ENCODE measurements at regions not wholly inside any gene's neighbourhood (a gene's known extent, or its start where the extent isn't known, plus 50 kb on each side); places are given as distances from the start of the nearest gene placed in this dataset.

GRCh38 chr6:133752129-133752528 is 136.8 kb upstream of the TCF21 start:
- no peak for DNase-seq (ENCODE audit: low read depth, low spot score)
- H3K27me3 ChIP-seq (ENCODE audit: insufficient read depth, insufficient read length) = no peaks in the 10 kb centered on the region
- no peak for TF ChIP-seq SUZ12 (IDR thresholded peaks at IDR 0.05; ENCODE audit: extremely low read depth, insufficient read depth, insufficient read length)
- TF ChIP-seq ZNF274 (IDR thresholded peaks at IDR 0.05; ENCODE audit: low read depth, low read length) = no peak
- TF ChIP-seq YY1 (IDR thresholded peaks at IDR 0.05; ENCODE audit: insufficient read depth, insufficient read length) = no peak

DNA sequence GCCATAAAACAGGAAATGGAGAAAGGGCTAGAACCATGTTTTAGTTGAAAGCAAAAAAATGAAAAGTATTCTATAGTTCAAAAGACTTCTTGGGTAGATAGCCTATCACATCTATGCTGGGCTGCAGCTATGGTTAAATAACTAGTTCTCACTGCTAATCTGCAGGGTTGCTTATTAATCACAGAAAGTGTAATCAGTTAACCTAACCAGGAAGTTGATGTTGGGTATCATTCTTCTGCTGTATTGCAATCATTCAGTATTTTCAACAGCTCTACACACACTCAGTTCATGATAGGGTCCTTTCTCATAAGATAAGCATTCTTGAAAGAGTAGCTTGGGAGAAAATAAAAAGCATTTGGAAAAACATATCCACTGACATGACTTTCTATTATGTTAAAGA is 135.2 kb upstream of the TCF21 start:
- Histone ChIP-seq H3K9me3 (ENCODE audit: insufficient read depth, low read length) (no peaks in the 10 kb centered on the region), H3K4me1 (ENCODE audit: insufficient read depth, insufficient read length) (no peaks in the 10 kb centered on the region), H3K9ac (ENCODE audit: insufficient read length, low read depth) (no peak overlapping the region), H3K27me3 (ENCODE audit: insufficient read depth, insufficient read length) (no peaks in the 10 kb centered on the region), H3K4me3 (ENCODE audit: insufficient read length, low read depth) (no peak overlapping the region), H3K36me3 (ENCODE audit: insufficient read depth, insufficient read length, low read length) (no peaks in the 10 kb centered on the region)
- no peak for DNase-seq (ENCODE audit: low read depth, low spot score)
- TF ChIP-seq YY1 (IDR thresholded peaks at IDR 0.05; ENCODE audit: insufficient read depth, insufficient read length) (no peak), SUZ12 (IDR thresholded peaks at IDR 0.05; ENCODE audit: extremely low read depth, insufficient read depth, insufficient read length) (no peak), ZNF274 (IDR thresholded peaks at IDR 0.05; ENCODE audit: low read depth, low read length) (no peak)

More at GRCh38 chr6:133752129-133752528, 136.8 kb upstream of the TCF21 start:
- Histone ChIP-seq H3K9ac (ENCODE audit: insufficient read length, low read depth) (no peak overlapping the region), H3K4me3 (ENCODE audit: insufficient read length, low read depth) (no peak overlapping the region), H3K4me1 (ENCODE audit: insufficient read depth, insufficient read length) (no peaks in the 10 kb centered on the region), H3K36me3 (ENCODE audit: insufficient read depth, insufficient read length, low read length) (no peaks in the 10 kb centered on the region), H3K9me3 (ENCODE audit: insufficient read depth, low read length) (no peaks in the 10 kb centered on the region)

DNA sequence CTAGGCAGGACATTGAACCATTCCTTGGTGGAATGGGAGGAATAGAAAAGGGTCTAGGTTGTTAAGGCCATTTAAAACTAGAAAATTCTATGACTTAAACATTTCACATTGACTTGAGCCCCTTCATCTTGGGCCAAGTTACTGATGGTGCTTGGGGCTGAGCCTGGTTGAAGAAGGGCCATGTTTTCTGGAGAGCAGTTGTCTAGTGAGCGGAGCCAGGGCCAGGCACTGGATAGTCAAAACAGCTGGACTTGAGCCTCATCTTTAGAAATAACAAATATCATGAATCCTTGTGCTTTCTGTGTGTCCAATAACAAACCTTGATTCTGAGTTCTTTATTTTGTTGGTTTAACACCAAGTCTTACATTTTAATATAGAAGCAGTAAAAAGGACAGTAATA is 134.6 kb upstream of the TCF21 start:
- no peaks in the 10 kb centered on the region for H3K27me3 ChIP-seq (ENCODE audit: insufficient read depth, insufficient read length)
- no peaks in the 10 kb centered on the region for H3K36me3 ChIP-seq (ENCODE audit: insufficient read depth, insufficient read length, low read length)
- DNase-seq (ENCODE audit: low read depth, low spot score) = no peak
- H3K4me1 ChIP-seq (ENCODE audit: insufficient read depth, insufficient read length) = no peaks in the 10 kb centered on the region
- H3K4me3 ChIP-seq (ENCODE audit: insufficient read length, low read depth) = no peak overlapping the region
- TF ChIP-seq YY1 (IDR thresholded peaks at IDR 0.05; ENCODE audit: insufficient read depth, insufficient read length) = no peak
- TF ChIP-seq SUZ12 (IDR thresholded peaks at IDR 0.05; ENCODE audit: extremely low read depth, insufficient read depth, insufficient read length) = no peak
- TF ChIP-seq ZNF274 (IDR thresholded peaks at IDR 0.05; ENCODE audit: low read depth, low read length) = no peak
- no peaks in the 10 kb centered on the region for H3K9me3 ChIP-seq (ENCODE audit: insufficient read depth, low read length)
- H3K9ac ChIP-seq (ENCODE audit: insufficient read length, low read depth) = no peak overlapping the region

DNA sequence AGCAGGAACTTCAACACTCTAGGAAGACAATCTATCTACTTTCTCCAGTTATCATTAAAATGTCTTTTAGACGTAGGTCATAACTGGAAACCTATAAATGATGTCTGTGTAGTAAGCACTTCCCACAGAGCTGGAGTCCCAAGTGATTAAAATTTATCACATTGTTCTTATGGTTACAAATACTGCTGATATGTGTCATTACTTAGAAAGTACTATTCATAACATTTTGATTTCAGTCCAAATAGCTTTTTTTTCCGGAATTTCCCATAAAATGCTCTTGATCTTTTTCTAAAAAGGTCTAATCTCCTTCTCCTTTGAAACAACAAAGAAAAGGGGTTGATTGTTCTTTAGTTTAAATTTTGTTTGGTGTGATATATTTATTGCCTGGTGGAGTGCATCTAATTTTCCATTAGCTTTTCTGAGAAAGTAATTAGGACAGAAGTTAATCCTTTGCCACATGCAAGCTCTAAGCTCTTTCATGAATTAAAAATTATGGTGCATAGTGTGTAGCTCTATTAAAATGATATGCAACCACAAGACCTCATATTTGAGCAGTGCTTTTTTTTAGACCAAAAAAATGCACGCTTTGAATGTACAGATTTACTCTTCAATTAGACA is 132.7 kb upstream of the TCF21 start:
- Histone ChIP-seq H3K9ac (ENCODE audit: insufficient read length, low read depth) (no peak overlapping the region), H3K36me3 (ENCODE audit: insufficient read depth, insufficient read length, low read length) (no peaks in the 10 kb centered on the region)
- no peak for TF ChIP-seq YY1 (IDR thresholded peaks at IDR 0.05; ENCODE audit: insufficient read depth, insufficient read length)
- no peak for TF ChIP-seq SUZ12 (IDR thresholded peaks at IDR 0.05; ENCODE audit: extremely low read depth, insufficient read depth, insufficient read length)
- no peak for TF ChIP-seq ZNF274 (IDR thresholded peaks at IDR 0.05; ENCODE audit: low read depth, low read length)

GRCh38 chr6:133757335-133757734 is 131.6 kb upstream of the TCF21 start:
- H3K9me3 ChIP-seq (ENCODE audit: insufficient read depth, low read length) = no peaks in the 10 kb centered on the region
- H3K9ac ChIP-seq (ENCODE audit: insufficient read length, low read depth) = no peak overlapping the region
- no peaks in the 10 kb centered on the region for H3K36me3 ChIP-seq (ENCODE audit: insufficient read depth, insufficient read length, low read length)
- H3K4me1 ChIP-seq (ENCODE audit: insufficient read depth, insufficient read length) = no peaks in the 10 kb centered on the region
- H3K27me3 ChIP-seq (ENCODE audit: insufficient read depth, insufficient read length) = no peaks in the 10 kb centered on the region
- TF ChIP-seq SUZ12 (IDR thresholded peaks at IDR 0.05; ENCODE audit: extremely low read depth, insufficient read depth, insufficient read length) = no peak
- TF ChIP-seq YY1 (IDR thresholded peaks at IDR 0.05; ENCODE audit: insufficient read depth, insufficient read length) = no peak
- TF ChIP-seq ZNF274 (IDR thresholded peaks at IDR 0.05; ENCODE audit: low read depth, low read length) = no peak
- no peak for DNase-seq (ENCODE audit: low read depth, low spot score)
- no peak overlapping the region for H3K4me3 ChIP-seq (ENCODE audit: insufficient read length, low read depth)

More for the DNA sequence above, 132.7 kb upstream of the TCF21 start:
- no peak for DNase-seq (ENCODE audit: low read depth, low spot score)
- H3K4me1 ChIP-seq (ENCODE audit: insufficient read depth, insufficient read length) = no peaks in the 10 kb centered on the region
- H3K4me3 ChIP-seq (ENCODE audit: insufficient read length, low read depth) = no peak overlapping the region
- no peaks in the 10 kb centered on the region for H3K27me3 ChIP-seq (ENCODE audit: insufficient read depth, insufficient read length)
- no peaks in the 10 kb centered on the region for H3K9me3 ChIP-seq (ENCODE audit: insufficient read depth, low read length)

DNA sequence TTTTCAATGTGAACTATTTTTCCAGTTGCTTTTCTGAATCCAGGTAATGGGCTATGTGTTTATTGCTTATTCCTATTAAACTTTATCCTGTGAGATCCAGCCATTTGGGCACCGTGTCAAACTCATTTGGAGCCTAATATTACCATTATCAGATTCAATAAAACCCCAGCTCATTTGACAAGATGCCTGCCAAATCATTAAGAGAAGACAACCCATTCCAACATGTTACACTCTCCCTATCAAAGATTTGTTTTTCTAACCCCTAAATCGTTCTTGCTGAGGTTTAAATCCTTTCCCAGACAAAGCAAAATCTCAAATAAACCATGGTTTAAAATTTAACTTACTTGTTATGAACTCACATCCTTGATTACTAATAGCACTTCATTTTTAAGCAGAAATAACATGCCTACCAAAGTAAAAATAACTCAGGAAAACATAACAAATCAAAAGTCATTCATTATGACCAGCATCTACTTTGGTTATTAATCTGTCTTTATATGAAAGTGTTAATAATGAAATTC is 130.0 kb upstream of the TCF21 start:
- H3K4me1 ChIP-seq (ENCODE audit: insufficient read depth, insufficient read length) = no peaks in the 10 kb centered on the region
- no peak overlapping the region for H3K9ac ChIP-seq (ENCODE audit: insufficient read length, low read depth)
- DNase-seq (ENCODE audit: low read depth, low spot score) = no peak
- no peaks in the 10 kb centered on the region for H3K27me3 ChIP-seq (ENCODE audit: insufficient read depth, insufficient read length)
- H3K36me3 ChIP-seq (ENCODE audit: insufficient read depth, insufficient read length, low read length) = no peaks in the 10 kb centered on the region
- TF ChIP-seq ZNF274 (IDR thresholded peaks at IDR 0.05; ENCODE audit: low read depth, low read length) (no peak), SUZ12 (IDR thresholded peaks at IDR 0.05; ENCODE audit: extremely low read depth, insufficient read depth, insufficient read length) (no peak), YY1 (IDR thresholded peaks at IDR 0.05; ENCODE audit: insufficient read depth, insufficient read length) (no peak)
- no peak overlapping the region for H3K4me3 ChIP-seq (ENCODE audit: insufficient read length, low read depth)
- H3K9me3 ChIP-seq (ENCODE audit: insufficient read depth, low read length) = no peaks in the 10 kb centered on the region

DNA sequence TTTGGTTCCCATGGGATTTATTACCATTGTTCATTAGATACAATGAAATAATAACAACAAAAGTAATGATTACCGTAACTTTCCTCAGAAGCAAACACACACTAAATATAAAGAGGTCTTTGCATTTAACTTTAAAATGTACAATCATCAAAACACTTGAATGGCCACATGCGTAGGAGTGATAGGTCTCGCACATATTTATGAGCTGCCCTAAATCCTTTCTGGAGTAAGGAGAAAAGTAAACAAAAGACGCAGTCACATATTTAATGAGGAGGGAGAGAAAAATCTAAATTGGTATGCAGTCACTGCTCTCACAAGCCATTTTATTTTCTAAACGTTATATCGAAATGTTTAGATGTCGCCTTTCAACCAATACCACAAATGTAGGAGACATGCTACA is 129.4 kb upstream of the TCF21 start:
- H3K4me1 ChIP-seq (ENCODE audit: insufficient read depth, insufficient read length) = no peaks in the 10 kb centered on the region
- no peak for DNase-seq (ENCODE audit: low read depth, low spot score)

More for the DNA sequence above, 129.4 kb upstream of the TCF21 start:
- Histone ChIP-seq H3K27me3 (ENCODE audit: insufficient read depth, insufficient read length) (no peaks in the 10 kb centered on the region), H3K9ac (ENCODE audit: insufficient read length, low read depth) (no peak overlapping the region), H3K36me3 (ENCODE audit: insufficient read depth, insufficient read length, low read length) (no peaks in the 10 kb centered on the region), H3K9me3 (ENCODE audit: insufficient read depth, low read length) (no peaks in the 10 kb centered on the region), H3K4me3 (ENCODE audit: insufficient read length, low read depth) (no peak overlapping the region)
- TF ChIP-seq ZNF274 (IDR thresholded peaks at IDR 0.05; ENCODE audit: low read depth, low read length) = no peak
